NT2/D1 (cell line): ENCODE measurements at regions not wholly inside any gene's neighbourhood (a gene's known extent, or its start where the extent isn't known, plus 50 kb on each side); places are given as distances from the start of the nearest gene placed in this dataset.
"Not testable (repeated sequence)": the region's sequence is repeated elsewhere in the genome, so short reads cannot be mapped to it uniquely, and the experiment has no call there.

Source experiments
- DNase-seq: peaks from one replicate; pipeline ENCODE4 v3.0.0-alpha.2; 2011; ENCODE audit warnings: low read depth, low spot score
- H3K27me3 ChIP-seq: 2 replicates; pipeline ENCODE4 v1.6.0; 2011; ENCODE audit warnings: mild to moderate bottlenecking; ENCODE audit not compliant: insufficient read length, insufficient read depth
- H3K36me3 ChIP-seq: 2 replicates; pipeline ENCODE4 v1.6.1; 2011; ENCODE audit warnings: mild to moderate bottlenecking, low read length, mixed read lengths; ENCODE audit not compliant: insufficient read depth, insufficient read length
- H3K4me1 ChIP-seq: 2 replicates; pipeline ENCODE4 v1.5.1; 2011; ENCODE audit not compliant: insufficient read depth, insufficient read length
- H3K4me3 ChIP-seq: 2 replicates; pipeline ENCODE4 v1.5.1; 2011; ENCODE audit warnings: low read depth; ENCODE audit not compliant: insufficient read length
- H3K9ac ChIP-seq: 2 replicates; pipeline ENCODE4 v1.6.0; 2011; ENCODE audit warnings: low read depth; ENCODE audit not compliant: insufficient read length
- H3K9me3 ChIP-seq: 2 replicates; pipeline ENCODE4 v1.5.1; 2011; ENCODE audit warnings: mild to moderate bottlenecking, low read length; ENCODE audit not compliant: insufficient read depth
- SUZ12 ChIP-seq: IDR thresholded peaks from 2 replicates; pipeline ENCODE4 v1.6.1; 2011; ENCODE audit not compliant: insufficient read length, insufficient read depth; ENCODE audit errors: extremely low read depth
- YY1 ChIP-seq: IDR thresholded peaks from 2 replicates; pipeline ENCODE4 v1.6.1; 2011; ENCODE audit not compliant: insufficient read length, insufficient read depth
- ZNF274 ChIP-seq: IDR thresholded peaks from 2 replicates; pipeline ENCODE4 v1.6.1; 2011; ENCODE audit warnings: mild to moderate bottlenecking, low read depth, low read length

DNA sequence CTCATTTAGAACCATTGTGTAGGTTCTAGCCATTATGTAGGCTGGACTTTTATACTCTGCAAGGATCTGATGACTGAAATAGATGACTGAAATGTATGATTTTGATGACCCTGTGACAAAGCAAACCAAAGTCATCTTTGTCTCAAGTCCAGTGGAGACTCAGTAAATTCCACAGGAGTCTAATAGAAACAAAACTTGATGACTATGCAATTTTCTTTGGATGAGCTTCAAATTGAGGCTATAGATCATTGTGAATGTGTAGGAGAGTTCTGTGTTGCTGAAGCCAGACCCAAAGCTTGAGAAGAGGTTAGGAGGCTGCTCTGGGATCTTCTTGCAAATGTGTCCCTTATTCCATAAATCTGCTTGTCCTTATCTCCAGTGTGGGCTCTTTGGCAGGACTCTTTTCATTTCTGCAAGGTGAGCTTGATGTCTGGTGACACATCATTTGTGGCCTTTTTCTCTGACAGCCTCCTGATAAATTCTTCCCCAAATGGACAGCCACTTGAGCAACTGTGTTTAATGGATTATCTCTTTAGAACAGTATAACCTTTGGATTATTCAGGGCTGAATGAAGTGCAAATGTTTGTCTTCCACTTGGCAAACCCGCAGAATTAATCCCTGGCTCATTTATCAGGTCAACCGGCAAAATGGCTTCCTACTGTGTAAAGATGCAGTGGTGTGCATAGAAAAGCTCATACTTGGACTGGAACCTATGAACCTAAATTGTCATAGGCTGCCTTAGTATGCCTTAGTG is 235.1 kb upstream of the ANKH start:
- no peak overlapping the region for H3K9ac ChIP-seq
- no peak for DNase-seq
- no peaks in the 10 kb centered on the region for H3K4me1 ChIP-seq
- no peaks in the 10 kb centered on the region for H3K36me3 ChIP-seq
- no peaks in the 10 kb centered on the region for H3K9me3 ChIP-seq
- TF ChIP-seq ZNF274 (no peak), SUZ12 (no peak), YY1 (no peak)
- no peak overlapping the region for H3K4me3 ChIP-seq
- no peaks in the 10 kb centered on the region for H3K27me3 ChIP-seq

DNA sequence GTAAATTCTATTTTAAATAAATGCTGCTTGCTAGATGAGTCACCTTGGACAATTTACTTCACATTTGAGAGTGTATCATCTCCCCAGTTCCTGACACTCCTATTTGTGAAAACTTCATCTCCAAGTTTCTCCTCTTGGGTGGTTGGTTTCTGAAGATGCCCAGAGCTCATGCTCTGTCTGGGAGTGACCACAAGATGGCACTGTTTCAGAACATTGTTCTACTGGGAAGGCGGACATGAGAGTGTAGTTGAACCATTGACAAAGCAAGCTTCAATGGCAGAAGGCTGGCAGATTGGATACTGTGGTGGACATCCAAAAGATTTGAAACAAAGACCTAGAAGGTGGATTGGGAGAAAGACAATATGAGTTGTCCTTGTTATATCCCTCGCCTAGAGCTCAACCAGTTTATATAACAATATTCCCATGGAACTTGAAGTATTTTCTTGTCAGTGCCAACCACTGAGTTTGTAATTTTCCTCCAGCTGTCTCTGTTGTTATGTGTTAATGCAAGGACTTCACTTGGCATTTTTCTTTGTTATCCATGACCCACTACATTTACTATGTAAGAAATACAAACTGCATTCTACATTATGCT is 234.3 kb upstream of the ANKH start:
- Histone ChIP-seq H3K36me3 (no peaks in the 10 kb centered on the region), H3K9ac (no peak overlapping the region), H3K4me1 (no peaks in the 10 kb centered on the region), H3K4me3 (no peak overlapping the region), H3K27me3 (no peaks in the 10 kb centered on the region), H3K9me3 (no peaks in the 10 kb centered on the region)
- DNase-seq = peak; percentile 36
- TF ChIP-seq ZNF274 (no peak), SUZ12 (no peak), YY1 (no peak)

GRCh38 chr5:15103864-15104263 is 232.3 kb upstream of the ANKH start:
- no peaks in the 10 kb centered on the region for H3K27me3 ChIP-seq
- no peak for DNase-seq
- H3K9me3 ChIP-seq = no peaks in the 10 kb centered on the region
- H3K4me1 ChIP-seq = no peaks in the 10 kb centered on the region
- H3K4me3 ChIP-seq = no peak overlapping the region
- H3K9ac ChIP-seq = no peak overlapping the region
- H3K36me3 ChIP-seq = no peaks in the 10 kb centered on the region
- TF ChIP-seq ZNF274 = no peak

DNA sequence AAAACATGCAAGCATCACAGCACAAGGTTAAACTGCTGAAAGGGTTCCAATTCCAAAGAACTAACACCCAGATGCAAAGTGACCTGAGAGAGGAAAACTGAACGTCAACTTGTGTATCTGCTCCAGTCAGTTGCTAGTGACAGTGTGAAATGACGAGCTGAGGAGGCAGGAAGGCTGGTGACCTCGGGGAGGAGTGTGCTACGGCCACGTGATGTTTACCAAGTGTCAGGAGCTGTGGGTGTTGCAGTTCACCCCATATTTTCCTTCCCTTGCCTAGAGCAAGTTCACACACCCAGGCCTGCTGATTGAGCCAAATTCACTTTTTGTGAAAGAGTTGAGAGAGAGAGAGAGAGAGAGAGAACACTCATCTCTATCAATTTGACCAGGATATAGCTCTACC is 231.6 kb upstream of the ANKH start:
- no peak for DNase-seq
- TF ChIP-seq ZNF274 (no peak), YY1 (no peak), SUZ12 (no peak)
- Histone ChIP-seq H3K9me3 (no peaks in the 10 kb centered on the region), H3K4me3 (no peak overlapping the region), H3K36me3 (no peaks in the 10 kb centered on the region), H3K4me1 (no peaks in the 10 kb centered on the region), H3K9ac (no peak overlapping the region), H3K27me3 (no peaks in the 10 kb centered on the region)

GRCh38 chr5:15097552-15097951 is 226.0 kb upstream of the ANKH start:
- no peak overlapping the region for H3K9ac ChIP-seq
- TF ChIP-seq YY1 (no peak), SUZ12 (no peak), ZNF274 (no peak)
- no peaks in the 10 kb centered on the region for H3K27me3 ChIP-seq
- no peak overlapping the region for H3K4me3 ChIP-seq
- H3K9me3 ChIP-seq = no peaks in the 10 kb centered on the region
- no peaks in the 10 kb centered on the region for H3K4me1 ChIP-seq
- DNase-seq = no peak
- no peaks in the 10 kb centered on the region for H3K36me3 ChIP-seq

DNA sequence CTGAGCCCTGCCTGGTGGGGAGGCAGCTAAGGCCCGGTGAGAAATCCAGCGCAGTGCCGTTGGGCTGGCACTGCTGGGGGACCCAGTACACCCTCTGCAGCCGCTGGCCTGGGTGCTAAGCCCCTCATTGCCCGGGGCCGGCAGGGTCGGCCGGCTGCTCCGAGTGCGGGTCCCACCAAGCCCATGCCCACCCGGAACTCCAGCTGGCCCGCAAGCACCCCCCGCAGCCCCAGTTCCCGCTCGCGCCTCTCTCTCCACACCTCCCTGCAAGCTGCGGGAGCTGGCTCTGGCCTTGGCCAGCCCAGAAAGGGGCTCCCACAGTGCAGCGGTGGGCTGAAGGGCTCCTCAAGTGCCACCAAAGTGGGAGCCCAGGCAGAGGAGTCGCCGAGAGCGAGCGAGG is 225.1 kb upstream of the ANKH start:
- not testable (repeated sequence) for H3K9ac ChIP-seq, H3K4me1 ChIP-seq, H3K27me3 ChIP-seq, H3K36me3 ChIP-seq, H3K4me3 ChIP-seq, DNase-seq, H3K9me3 ChIP-seq

- H3K9me3 ChIP-seq = no peaks in the 10 kb centered on the region
- TF ChIP-seq SUZ12 (no peak), YY1 (no peak), ZNF274 (no peak)
- no peak overlapping the region for H3K9ac ChIP-seq
- H3K27me3 ChIP-seq = no peaks in the 10 kb centered on the region
- H3K36me3 ChIP-seq = no peaks in the 10 kb centered on the region
- DNase-seq = no peak
- H3K4me1 ChIP-seq = no peaks in the 10 kb centered on the region
- H3K4me3 ChIP-seq = no peak overlapping the region
Observed at GRCh38 chr5:15092801-15093200, 221.2 kb upstream of the ANKH start.

DNA sequence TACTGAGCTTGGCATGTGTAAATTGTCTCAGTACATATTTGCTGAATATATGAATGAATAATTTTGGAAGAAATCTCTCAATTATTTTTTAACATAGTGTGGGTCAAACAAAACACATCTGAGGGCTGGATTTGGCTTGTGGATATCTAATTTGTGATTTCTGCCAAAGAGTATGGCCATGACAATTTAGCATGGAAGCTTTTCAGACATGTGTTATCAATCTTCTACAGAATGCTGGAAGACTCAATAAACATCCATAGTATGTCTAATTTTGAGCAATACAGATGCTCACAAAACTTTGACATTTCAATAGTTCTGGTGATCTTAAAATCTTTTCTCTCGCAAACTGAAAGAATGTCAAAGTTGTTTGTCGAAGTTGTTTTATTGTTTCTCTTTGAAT is 214.1 kb upstream of the ANKH start:
- H3K36me3 ChIP-seq = no peaks in the 10 kb centered on the region
- H3K27me3 ChIP-seq = no peaks in the 10 kb centered on the region
- no peaks in the 10 kb centered on the region for H3K4me1 ChIP-seq
- TF ChIP-seq YY1 (no peak), SUZ12 (no peak), ZNF274 (no peak)
- H3K9ac ChIP-seq = no peak overlapping the region
- no peaks in the 10 kb centered on the region for H3K9me3 ChIP-seq
- H3K4me3 ChIP-seq = no peak overlapping the region
- DNase-seq = no peak
